ENCODE measurements at regions not wholly inside any gene's neighbourhood (a gene's known extent, or its start where the extent isn't known, plus 50 kb on each side); places are given as distances from the start of the nearest gene placed in this dataset.
"Not testable (repeated sequence)": the region's sequence is repeated elsewhere in the genome, so short reads cannot be mapped to it uniquely, and the experiment has no call there.

GRCh38 chr3:20648294-20648693 lies 462.3 kb upstream of the SGO1 start:
- DNase-seq (ENCODE audit: low read depth in 2 of 2): no peak

GRCh38 chr3:20646425-20646824 lies 460.4 kb upstream of the SGO1 start:
- no peak for DNase-seq (ENCODE audit: low read depth in 2 of 2)

GRCh38 chr3:20645340-20645739 lies 459.3 kb upstream of the SGO1 start:
- no peak for DNase-seq (ENCODE audit: low read depth in 2 of 2)

- no peak for DNase-seq (ENCODE audit: low read depth in 2 of 2)
Measured at GRCh38 chr3:20637729-20638128, 451.7 kb upstream of the SGO1 start.

GRCh38 chr3:20622304-20622703 lies 436.3 kb upstream of the SGO1 start:
- no peak for DNase-seq (ENCODE audit: low read depth in 2 of 2)

GRCh38 chr3:20618621-20619020 lies 432.6 kb upstream of the SGO1 start:
- DNase-seq (ENCODE audit: low read depth in 2 of 2): not testable (repeated sequence)

GRCh38 chr3:20618181-20618580 lies 432.2 kb upstream of the SGO1 start:
- not testable (repeated sequence) for DNase-seq (ENCODE audit: low read depth in 2 of 2)

- not testable (repeated sequence) for DNase-seq (ENCODE audit: low read depth in 2 of 2)
Measured at GRCh38 chr3:20615982-20616381, 430.0 kb upstream of the SGO1 start.

GRCh38 chr3:20608054-20608738 lies 422.2 kb upstream of the SGO1 start:
- no peak for DNase-seq (ENCODE audit: low read depth in 2 of 2)

GRCh38 chr3:20604659-20605058 lies 418.7 kb upstream of the SGO1 start:
- DNase-seq (ENCODE audit: low read depth in 2 of 2): no peak

- DNase-seq (ENCODE audit: low read depth in 2 of 2): no peak
Measured at GRCh38 chr3:20589275-20589674, 403.3 kb upstream of the SGO1 start.

- no peak for DNase-seq (ENCODE audit: low read depth in 2 of 2)
Measured at GRCh38 chr3:20588781-20589180, 402.8 kb upstream of the SGO1 start.

GRCh38 chr3:20583648-20584047 lies 397.6 kb upstream of the SGO1 start:
- no peak for DNase-seq (ENCODE audit: low read depth in 2 of 2)

- DNase-seq (ENCODE audit: low read depth in 2 of 2): no peak
Measured at GRCh38 chr3:20576228-20576627, 390.2 kb upstream of the SGO1 start.

- no peak for DNase-seq (ENCODE audit: low read depth in 2 of 2)
Measured at GRCh38 chr3:20575146-20575545, 389.1 kb upstream of the SGO1 start.

- no peak for DNase-seq (ENCODE audit: low read depth in 2 of 2)
Measured at GRCh38 chr3:20574746-20575145, 388.7 kb upstream of the SGO1 start.

- DNase-seq (ENCODE audit: low read depth in 2 of 2): no peak
Measured at GRCh38 chr3:20573175-20573574, 387.2 kb upstream of the SGO1 start.

GRCh38 chr3:20572473-20572872 lies 386.5 kb upstream of the SGO1 start:
- no peak for DNase-seq (ENCODE audit: low read depth in 2 of 2)

GRCh38 chr3:20569310-20569709 lies 383.3 kb upstream of the SGO1 start:
- DNase-seq (ENCODE audit: low read depth in 2 of 2): no peak

GRCh38 chr3:20564966-20565365 lies 379.0 kb upstream of the SGO1 start:
- DNase-seq (ENCODE audit: low read depth in 2 of 2): no peak

- DNase-seq (ENCODE audit: low read depth in 2 of 2): no peak
Measured at GRCh38 chr3:20563985-20564384, 378.0 kb upstream of the SGO1 start.

GRCh38 chr3:20563251-20563650 lies 377.2 kb upstream of the SGO1 start:
- DNase-seq (ENCODE audit: low read depth in 2 of 2): no peak

- no peak for DNase-seq (ENCODE audit: low read depth in 2 of 2)
Measured at GRCh38 chr3:20561166-20561565, 375.2 kb upstream of the SGO1 start.

- DNase-seq (ENCODE audit: low read depth in 2 of 2): not testable (repeated sequence)
Measured at GRCh38 chr3:20560446-20560845, 374.4 kb upstream of the SGO1 start.

Data from activated CD4-positive, alpha-beta T cell treated with anti-CD3 and anti-CD28 coated beads for 24 hours (primary cell).